OCI-LY7 (cell line): ENCODE measurements at regions not wholly inside any gene's neighbourhood (a gene's known extent, or its start where the extent isn't known, plus 50 kb on each side); places are given as distances from the start of the nearest gene placed in this dataset.

Source experiments
- EZH2phosphoT487 ChIP-seq: fragments of 200-600 bp; sonication (generic); IDR thresholded peaks from 2 replicates; pipeline ENCODE4 v1.6.1; 2018; ENCODE audit warnings: low read depth, borderline replicate concordance, mild to moderate bottlenecking, mixed run types, antibody characterized with exemption, low read length, moderate library complexity, mixed read lengths
- TF ChIP-seq, protein P1 (sequence below): fragments of 200-600 bp; sonication (generic); conservative IDR thresholded peaks from 2 replicates; pipeline ENCODE4 v1.5.1; 2014; ENCODE audit warnings: mild to moderate bottlenecking, antibody characterized with exemption, low read length, moderate library complexity, mixed read lengths

- TF ChIP-seq, protein P1, sequence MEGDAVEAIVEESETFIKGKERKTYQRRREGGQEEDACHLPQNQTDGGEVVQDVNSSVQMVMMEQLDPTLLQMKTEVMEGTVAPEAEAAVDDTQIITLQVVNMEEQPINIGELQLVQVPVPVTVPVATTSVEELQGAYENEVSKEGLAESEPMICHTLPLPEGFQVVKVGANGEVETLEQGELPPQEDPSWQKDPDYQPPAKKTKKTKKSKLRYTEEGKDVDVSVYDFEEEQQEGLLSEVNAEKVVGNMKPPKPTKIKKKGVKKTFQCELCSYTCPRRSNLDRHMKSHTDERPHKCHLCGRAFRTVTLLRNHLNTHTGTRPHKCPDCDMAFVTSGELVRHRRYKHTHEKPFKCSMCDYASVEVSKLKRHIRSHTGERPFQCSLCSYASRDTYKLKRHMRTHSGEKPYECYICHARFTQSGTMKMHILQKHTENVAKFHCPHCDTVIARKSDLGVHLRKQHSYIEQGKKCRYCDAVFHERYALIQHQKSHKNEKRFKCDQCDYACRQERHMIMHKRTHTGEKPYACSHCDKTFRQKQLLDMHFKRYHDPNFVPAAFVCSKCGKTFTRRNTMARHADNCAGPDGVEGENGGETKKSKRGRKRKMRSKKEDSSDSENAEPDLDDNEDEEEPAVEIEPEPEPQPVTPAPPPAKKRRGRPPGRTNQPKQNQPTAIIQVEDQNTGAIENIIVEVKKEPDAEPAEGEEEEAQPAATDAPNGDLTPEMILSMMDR: peak; percentile 74
- no peak for TF ChIP-seq EZH2phosphoT487
Observed at GRCh38 chr3:103295974-103296570, 861.3 kb downstream of the ZPLD1 start.
